ENCODE measurements at regions not wholly inside any gene's neighbourhood (a gene's known extent, or its start where the extent isn't known, plus 50 kb on each side); places are given as distances from the start of the nearest gene placed in this dataset.

- DNase-seq (ENCODE audit: low spot score), result no peak
These were observed 94.3 kb upstream of the NR3C1 start for GRCh38 chr5:143497749-143498148.

- no peak for DNase-seq (ENCODE audit: low spot score)
These were observed 93.5 kb upstream of the NR3C1 start for GRCh38 chr5:143496943-143497342.

- no peak for DNase-seq (ENCODE audit: low spot score)
These were observed 92.4 kb upstream of the NR3C1 start for GRCh38 chr5:143495821-143496275.

- no peak for DNase-seq (ENCODE audit: low spot score)
These were observed 91.6 kb upstream of the NR3C1 start for GRCh38 chr5:143495110-143495509.

- no peak for DNase-seq (ENCODE audit: low spot score)
These were observed 91.1 kb upstream of the NR3C1 start for GRCh38 chr5:143494595-143494994.

GRCh38 chr5:143494162-143494561 lies 90.7 kb upstream of the NR3C1 start:
- peak; percentile 36 for DNase-seq (ENCODE audit: low spot score)

GRCh38 chr5:143492783-143493182 lies 89.3 kb upstream of the NR3C1 start:
- no peak for DNase-seq (ENCODE audit: low spot score)

GRCh38 chr5:143491646-143492045 lies 88.2 kb upstream of the NR3C1 start:
- DNase-seq (ENCODE audit: low spot score), result no peak

- no peak for DNase-seq (ENCODE audit: low spot score)
These were observed 84.9 kb upstream of the NR3C1 start for GRCh38 chr5:143488381-143488780.

GRCh38 chr5:143484601-143485000 lies 81.1 kb upstream of the NR3C1 start:
- no peak for DNase-seq (ENCODE audit: low spot score)

GRCh38 chr5:143481697-143482531 lies 78.4 kb upstream of the NR3C1 start:
- DNase-seq (ENCODE audit: low spot score), result no peak

GRCh38 chr5:143480001-143480400 lies 76.5 kb upstream of the NR3C1 start:
- DNase-seq (ENCODE audit: low spot score), result no peak

GRCh38 chr5:143479394-143479793 lies 75.9 kb upstream of the NR3C1 start:
- DNase-seq (ENCODE audit: low spot score), result no peak

GRCh38 chr5:143476601-143477211 lies 73.2 kb upstream of the NR3C1 start:
- no peak for DNase-seq (ENCODE audit: low spot score)

GRCh38 chr5:143474616-143475015 lies 71.1 kb upstream of the NR3C1 start:
- no peak for DNase-seq (ENCODE audit: low spot score)

- no peak for DNase-seq (ENCODE audit: low spot score)
These were observed 70.0 kb upstream of the NR3C1 start for GRCh38 chr5:143473481-143473880.

GRCh38 chr5:143472576-143472975 lies 69.1 kb upstream of the NR3C1 start:
- DNase-seq (ENCODE audit: low spot score), result peak; percentile 44

GRCh38 chr5:143471666-143472464 lies 68.4 kb upstream of the NR3C1 start:
- no peak for DNase-seq (ENCODE audit: low spot score)

GRCh38 chr5:143471041-143471509 lies 67.6 kb upstream of the NR3C1 start:
- peak; percentile 39 for DNase-seq (ENCODE audit: low spot score)

- DNase-seq (ENCODE audit: low spot score), result no peak
These were observed 66.6 kb upstream of the NR3C1 start for GRCh38 chr5:143470120-143470519.

- DNase-seq (ENCODE audit: low spot score), result no peak
These were observed 65.6 kb upstream of the NR3C1 start for GRCh38 chr5:143469125-143469524.

- no peak for DNase-seq (ENCODE audit: low spot score)
These were observed 63.1 kb upstream of the NR3C1 start for GRCh38 chr5:143466632-143467031.
